ENCODE measurements at regions not wholly inside any gene's neighbourhood (a gene's known extent, or its start where the extent isn't known, plus 50 kb on each side); places are given as distances from the start of the nearest gene placed in this dataset.

DNA sequence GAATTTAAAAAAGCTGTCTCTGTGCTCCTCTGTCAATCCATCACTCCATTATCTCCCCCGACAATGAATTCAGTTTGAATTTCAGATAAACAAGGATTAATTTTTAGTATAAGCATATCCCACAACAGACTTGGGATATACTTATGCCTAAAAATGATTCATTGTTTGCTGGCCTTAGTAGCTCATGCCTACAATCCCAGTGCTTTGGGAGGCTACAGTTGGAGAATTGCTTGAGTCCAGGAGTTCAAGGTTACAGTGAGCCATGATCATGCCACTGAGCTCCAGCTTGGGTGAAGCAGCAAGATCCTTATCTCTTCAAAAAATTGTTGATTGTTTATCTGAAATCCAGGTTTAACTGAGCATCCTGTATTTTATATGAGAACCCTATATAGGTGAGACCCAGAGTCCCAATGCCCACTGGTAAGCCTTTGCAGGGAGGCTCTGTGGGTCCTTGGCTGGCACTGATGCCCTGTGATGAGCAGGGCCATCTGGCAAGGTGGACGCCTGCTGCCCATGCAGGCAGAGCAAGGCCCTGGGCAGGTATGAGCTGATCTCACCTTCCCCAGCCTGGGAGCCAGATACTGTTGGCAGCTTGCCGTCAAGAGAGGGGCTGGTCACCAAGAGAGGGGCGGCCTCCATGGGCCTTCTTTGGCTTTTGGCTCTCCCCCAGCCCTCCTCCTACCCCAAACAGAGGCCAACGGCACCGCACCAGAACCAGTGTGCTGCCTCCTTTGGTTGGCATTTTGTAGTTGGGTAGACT, 158.7 kb downstream of the SEC14L1 start:
- TF ChIP-seq, protein P1, sequence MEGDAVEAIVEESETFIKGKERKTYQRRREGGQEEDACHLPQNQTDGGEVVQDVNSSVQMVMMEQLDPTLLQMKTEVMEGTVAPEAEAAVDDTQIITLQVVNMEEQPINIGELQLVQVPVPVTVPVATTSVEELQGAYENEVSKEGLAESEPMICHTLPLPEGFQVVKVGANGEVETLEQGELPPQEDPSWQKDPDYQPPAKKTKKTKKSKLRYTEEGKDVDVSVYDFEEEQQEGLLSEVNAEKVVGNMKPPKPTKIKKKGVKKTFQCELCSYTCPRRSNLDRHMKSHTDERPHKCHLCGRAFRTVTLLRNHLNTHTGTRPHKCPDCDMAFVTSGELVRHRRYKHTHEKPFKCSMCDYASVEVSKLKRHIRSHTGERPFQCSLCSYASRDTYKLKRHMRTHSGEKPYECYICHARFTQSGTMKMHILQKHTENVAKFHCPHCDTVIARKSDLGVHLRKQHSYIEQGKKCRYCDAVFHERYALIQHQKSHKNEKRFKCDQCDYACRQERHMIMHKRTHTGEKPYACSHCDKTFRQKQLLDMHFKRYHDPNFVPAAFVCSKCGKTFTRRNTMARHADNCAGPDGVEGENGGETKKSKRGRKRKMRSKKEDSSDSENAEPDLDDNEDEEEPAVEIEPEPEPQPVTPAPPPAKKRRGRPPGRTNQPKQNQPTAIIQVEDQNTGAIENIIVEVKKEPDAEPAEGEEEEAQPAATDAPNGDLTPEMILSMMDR (IDR thresholded peaks at IDR 0.05) = no peak
- TF ChIP-seq POLR2A (IDR thresholded peaks at IDR 0.05) = no peak

All from upper lobe of left lung (tissue), 4 donors.